ENCODE measurements at regions not wholly inside any gene's neighbourhood (a gene's known extent, or its start where the extent isn't known, plus 50 kb on each side); places are given as distances from the start of the nearest gene placed in this dataset.

DNA sequence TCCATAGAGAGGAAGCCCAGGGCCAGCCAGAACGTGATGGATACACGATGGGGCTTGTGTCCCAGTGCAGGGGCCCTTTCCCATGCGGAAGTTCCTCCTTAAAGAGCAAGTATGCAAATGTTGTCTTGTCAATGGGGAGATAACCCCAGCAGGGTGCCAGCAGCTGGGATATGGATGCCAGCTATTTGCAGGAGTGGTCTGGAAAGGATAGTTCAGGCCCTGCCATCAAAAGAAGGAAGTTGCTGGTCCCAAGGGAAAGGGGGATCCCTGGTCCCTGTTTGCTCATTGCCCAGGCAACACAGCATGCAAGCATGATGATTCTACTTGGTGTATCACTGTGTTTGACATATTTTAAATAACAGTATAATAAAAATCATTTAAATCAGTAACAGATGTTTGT, 73.1 kb upstream of the HECW1 start:
- no peak for DNase-seq
- no peak for TF ChIP-seq EZH2 (IDR thresholded peaks at IDR 0.05; ENCODE audit: borderline replicate concordance, low read depth, low read length, severe bottlenecking)
- TF ChIP-seq, protein P1, sequence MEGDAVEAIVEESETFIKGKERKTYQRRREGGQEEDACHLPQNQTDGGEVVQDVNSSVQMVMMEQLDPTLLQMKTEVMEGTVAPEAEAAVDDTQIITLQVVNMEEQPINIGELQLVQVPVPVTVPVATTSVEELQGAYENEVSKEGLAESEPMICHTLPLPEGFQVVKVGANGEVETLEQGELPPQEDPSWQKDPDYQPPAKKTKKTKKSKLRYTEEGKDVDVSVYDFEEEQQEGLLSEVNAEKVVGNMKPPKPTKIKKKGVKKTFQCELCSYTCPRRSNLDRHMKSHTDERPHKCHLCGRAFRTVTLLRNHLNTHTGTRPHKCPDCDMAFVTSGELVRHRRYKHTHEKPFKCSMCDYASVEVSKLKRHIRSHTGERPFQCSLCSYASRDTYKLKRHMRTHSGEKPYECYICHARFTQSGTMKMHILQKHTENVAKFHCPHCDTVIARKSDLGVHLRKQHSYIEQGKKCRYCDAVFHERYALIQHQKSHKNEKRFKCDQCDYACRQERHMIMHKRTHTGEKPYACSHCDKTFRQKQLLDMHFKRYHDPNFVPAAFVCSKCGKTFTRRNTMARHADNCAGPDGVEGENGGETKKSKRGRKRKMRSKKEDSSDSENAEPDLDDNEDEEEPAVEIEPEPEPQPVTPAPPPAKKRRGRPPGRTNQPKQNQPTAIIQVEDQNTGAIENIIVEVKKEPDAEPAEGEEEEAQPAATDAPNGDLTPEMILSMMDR (IDR thresholded peaks at IDR 0.05; ENCODE audit: borderline replicate concordance, extremely low read depth, low read length, poor library complexity, severe bottlenecking), result no peak
- Histone ChIP-seq H3K4me1 (ENCODE audit: insufficient read depth, low read length) (no peaks in the 10 kb centered on the region), H3K9me3 (ENCODE audit: insufficient read depth, low read length, severe bottlenecking) (no peaks in the 10 kb centered on the region), H3K27ac (ENCODE audit: low read length) (no peak overlapping the region), H3K9ac (ENCODE audit: low read depth, low read length) (no peak overlapping the region), H3K79me2 (ENCODE audit: insufficient read depth, low read length) (no peaks in the 10 kb centered on the region), H3K4me3 (ENCODE audit: low read depth in 1 of 2, low read length in 2 of 2) (no peak overlapping the region), H3K4me2 (ENCODE audit: insufficient read depth, low read length) (no peak overlapping the region), H4K20me1 (ENCODE audit: insufficient read depth, low read length) (no peaks in the 10 kb centered on the region), H3K36me3 (ENCODE audit: insufficient read depth, low read length) (no peaks in the 10 kb centered on the region), H3K27me3 (ENCODE audit: insufficient read depth, low read length, poor library complexity) (peaks cover 8% of the 10 kb centered on the region), H2AFZ (ENCODE audit: low read depth, low read length) (no peak overlapping the region)
- no peak for ATAC-seq (ENCODE audit: insufficient read depth, low read depth)

DNA sequence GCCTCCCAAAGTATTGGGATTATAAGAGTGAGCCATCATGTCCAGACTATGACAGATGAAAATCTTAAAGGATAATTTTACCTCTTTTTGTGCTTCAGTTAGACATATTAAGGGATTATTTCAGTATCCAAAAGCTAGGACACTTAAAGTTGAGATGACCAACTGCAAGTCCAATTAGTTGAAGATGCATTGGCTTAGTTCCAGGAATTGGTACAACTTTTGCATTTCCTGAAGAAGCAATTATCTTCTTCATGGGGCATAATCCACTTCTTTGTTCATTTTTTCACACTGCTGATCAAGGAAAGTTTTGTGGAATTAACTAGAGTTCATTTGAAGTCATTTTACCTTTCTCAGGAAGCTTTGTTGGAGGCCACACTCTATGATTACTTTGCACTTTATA, 72.0 kb upstream of the HECW1 start:
- no peak overlapping the region for H2AFZ ChIP-seq (ENCODE audit: low read depth, low read length)
- H3K79me2 ChIP-seq (ENCODE audit: insufficient read depth, low read length), result no peaks in the 10 kb centered on the region
- DNase-seq (no peak), ATAC-seq (ENCODE audit: insufficient read depth, low read depth) (no peak)
- H3K27ac ChIP-seq (ENCODE audit: low read length), result no peak overlapping the region
- H3K9ac ChIP-seq (ENCODE audit: low read depth, low read length), result no peak overlapping the region
- no peaks in the 10 kb centered on the region for H3K36me3 ChIP-seq (ENCODE audit: insufficient read depth, low read length)
- TF ChIP-seq, protein P1 (IDR thresholded peaks at IDR 0.05; ENCODE audit: borderline replicate concordance, extremely low read depth, low read length, poor library complexity, severe bottlenecking), result no peak
- TF ChIP-seq EZH2 (IDR thresholded peaks at IDR 0.05; ENCODE audit: borderline replicate concordance, low read depth, low read length, severe bottlenecking), result no peak
- H3K9me3 ChIP-seq (ENCODE audit: insufficient read depth, low read length, severe bottlenecking), result no peaks in the 10 kb centered on the region
- no peak overlapping the region for H3K4me3 ChIP-seq (ENCODE audit: low read depth in 1 of 2, low read length in 2 of 2)
- H4K20me1 ChIP-seq (ENCODE audit: insufficient read depth, low read length), result no peaks in the 10 kb centered on the region
- peaks cover 14% of the 10 kb centered on the region for H3K27me3 ChIP-seq (ENCODE audit: insufficient read depth, low read length, poor library complexity)
- no peaks in the 10 kb centered on the region for H3K4me1 ChIP-seq (ENCODE audit: insufficient read depth, low read length)
- H3K4me2 ChIP-seq (ENCODE audit: insufficient read depth, low read length), result no peak overlapping the region

DNA sequence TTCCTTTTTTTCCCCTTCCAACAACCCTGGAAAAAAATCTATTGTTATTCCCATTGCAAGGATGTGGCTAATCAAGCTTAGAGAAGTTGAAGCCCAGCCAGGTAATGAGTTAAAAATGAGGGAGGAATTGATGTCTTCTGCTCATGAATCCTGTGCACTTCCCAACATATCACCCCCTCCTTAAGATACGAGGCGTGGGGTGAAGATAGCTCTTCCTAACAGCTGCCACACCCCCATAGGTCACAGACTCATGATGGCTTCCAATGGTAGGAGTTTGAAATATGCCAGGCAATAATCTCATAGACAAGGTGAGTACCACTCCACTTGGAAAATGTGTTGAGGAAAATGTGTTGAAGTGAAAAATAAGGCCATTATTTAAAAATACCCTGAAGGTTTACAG, 71.3 kb upstream of the HECW1 start:
- Histone ChIP-seq H3K9ac (ENCODE audit: low read depth, low read length) (no peak overlapping the region), H3K27ac (ENCODE audit: low read length) (no peak overlapping the region), H3K9me3 (ENCODE audit: insufficient read depth, low read length, severe bottlenecking) (no peaks in the 10 kb centered on the region), H3K4me1 (ENCODE audit: insufficient read depth, low read length) (no peaks in the 10 kb centered on the region), H4K20me1 (ENCODE audit: insufficient read depth, low read length) (no peaks in the 10 kb centered on the region), H3K4me2 (ENCODE audit: insufficient read depth, low read length) (no peak overlapping the region), H3K36me3 (ENCODE audit: insufficient read depth, low read length) (no peaks in the 10 kb centered on the region), H2AFZ (ENCODE audit: low read depth, low read length) (no peak overlapping the region), H3K4me3 (ENCODE audit: low read depth in 1 of 2, low read length in 2 of 2) (no peak overlapping the region), H3K79me2 (ENCODE audit: insufficient read depth, low read length) (no peaks in the 10 kb centered on the region), H3K27me3 (ENCODE audit: insufficient read depth, low read length, poor library complexity) (peaks cover 16% of the 10 kb centered on the region)
- ATAC-seq (ENCODE audit: insufficient read depth, low read depth) (no peak), DNase-seq (no peak)
- TF ChIP-seq, protein P1 (IDR thresholded peaks at IDR 0.05; ENCODE audit: borderline replicate concordance, extremely low read depth, low read length, poor library complexity, severe bottlenecking), result no peak
- TF ChIP-seq EZH2 (IDR thresholded peaks at IDR 0.05; ENCODE audit: borderline replicate concordance, low read depth, low read length, severe bottlenecking), result no peak

DNA sequence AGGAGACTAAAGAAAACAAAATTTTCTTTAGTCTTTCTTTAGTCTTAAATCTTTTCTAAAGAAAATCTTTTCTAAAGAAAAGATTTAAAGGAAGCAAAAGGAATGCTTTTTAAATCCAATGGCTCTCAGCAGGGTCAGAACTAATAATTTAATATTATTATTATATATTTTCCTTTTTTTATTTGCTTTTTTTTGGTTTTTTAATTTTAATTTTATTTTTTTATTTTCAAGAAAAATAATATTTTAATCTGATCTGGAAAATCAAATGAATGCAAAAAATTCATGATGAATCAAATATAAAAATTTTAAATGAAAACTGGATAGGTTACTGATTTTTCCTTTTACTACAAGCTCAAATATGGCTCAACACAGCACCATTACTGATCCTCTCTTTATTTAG, 70.7 kb upstream of the HECW1 start:
- ATAC-seq (ENCODE audit: insufficient read depth, low read depth) (no peak), DNase-seq (no peak)
- TF ChIP-seq EZH2 (IDR thresholded peaks at IDR 0.05; ENCODE audit: borderline replicate concordance, low read depth, low read length, severe bottlenecking), result no peak
- TF ChIP-seq, protein P1 (IDR thresholded peaks at IDR 0.05; ENCODE audit: borderline replicate concordance, extremely low read depth, low read length, poor library complexity, severe bottlenecking), result no peak
- no peaks in the 10 kb centered on the region for H3K79me2 ChIP-seq (ENCODE audit: insufficient read depth, low read length)
- no peaks in the 10 kb centered on the region for H3K4me1 ChIP-seq (ENCODE audit: insufficient read depth, low read length)
- H3K4me3 ChIP-seq (ENCODE audit: low read depth in 1 of 2, low read length in 2 of 2), result no peak overlapping the region
- H3K27ac ChIP-seq (ENCODE audit: low read length), result no peak overlapping the region
- H3K4me2 ChIP-seq (ENCODE audit: insufficient read depth, low read length), result no peak overlapping the region
- H3K9me3 ChIP-seq (ENCODE audit: insufficient read depth, low read length, severe bottlenecking), result no peaks in the 10 kb centered on the region
- no peak overlapping the region for H3K9ac ChIP-seq (ENCODE audit: low read depth, low read length)
- peaks cover 21% of the 10 kb centered on the region for H3K27me3 ChIP-seq (ENCODE audit: insufficient read depth, low read length, poor library complexity)
- H3K36me3 ChIP-seq (ENCODE audit: insufficient read depth, low read length), result no peaks in the 10 kb centered on the region
- H4K20me1 ChIP-seq (ENCODE audit: insufficient read depth, low read length), result no peaks in the 10 kb centered on the region
- H2AFZ ChIP-seq (ENCODE audit: low read depth, low read length), result no peak overlapping the region

All from DND-41 (cell line).